ENCODE measurements at regions not wholly inside any gene's neighbourhood (a gene's known extent, or its start where the extent isn't known, plus 50 kb on each side); places are given as distances from the start of the nearest gene placed in this dataset.

- Histone ChIP-seq H4K20me1 (ENCODE audit: control insufficient read depth, insufficient read depth, insufficient read length) (no peaks in the 10 kb centered on the region), H4K8ac (replicated peaks; ENCODE audit: insufficient read length, low read depth, low read length) (no peak overlapping the region), H3K27me3 (ENCODE audit: insufficient read depth, low read length) (no peaks in the 10 kb centered on the region), H4K91ac (ENCODE audit: insufficient read length, low read depth, low read length) (no peak overlapping the region), H3K18ac (ENCODE audit: insufficient read length, low read depth, low read length) (no peak overlapping the region), H2BK15ac (ENCODE audit: low read depth, low read length) (no peak overlapping the region), H3T11ph (ENCODE audit: low read length) (no peak overlapping the region), H2AK5ac (ENCODE audit: insufficient read length, low read length) (no peak overlapping the region), H2BK5ac (ENCODE audit: insufficient read length, low read length) (no peak overlapping the region), H3K9me3 (ENCODE audit: control insufficient read depth, low read depth, low read length) (peaks cover 7% of the 10 kb centered on the region), H3K23me2 (ENCODE audit: insufficient read length, low read depth, low read length, poor library complexity, severe bottlenecking) (no peaks in the 10 kb centered on the region), H4K5ac (ENCODE audit: insufficient read length, low read depth, low read length) (no peak overlapping the region), H2AFZ (ENCODE audit: low read length) (no peak overlapping the region), H3K79me1 (ENCODE audit: insufficient read depth, low read depth, low read length, poor library complexity, severe bottlenecking) (no peaks in the 10 kb centered on the region), H3K4me2 (ENCODE audit: insufficient read depth, insufficient read length, low read length) (no peak overlapping the region), H3K27ac (ENCODE audit: insufficient read length, low read depth, low read length) (no peak overlapping the region), H3K23ac (ENCODE audit: insufficient read length, low read depth, low read length) (no peak overlapping the region), H3K4me1 (ENCODE audit: insufficient read depth, low read length) (no peaks in the 10 kb centered on the region), H2BK12ac (ENCODE audit: insufficient read length, low read depth, low read length) (no peak overlapping the region), H3K4ac (ENCODE audit: low read depth, low read length) (no peak overlapping the region), H3K9ac (ENCODE audit: extremely low read depth, insufficient read length, low read length) (no peak overlapping the region), H2BK120ac (ENCODE audit: low read depth, low read length, poor library complexity, severe bottlenecking) (no peak overlapping the region), H3K79me2 (ENCODE audit: insufficient read depth, low read length) (no peaks in the 10 kb centered on the region), H3K56ac (ENCODE audit: insufficient read length, low read depth, low read length) (no peak overlapping the region), H2BK20ac (ENCODE audit: low read depth, low read length, poor library complexity, severe bottlenecking) (no peak overlapping the region), H3K14ac (ENCODE audit: insufficient read depth, low read length) (no peak overlapping the region)
- TF ChIP-seq CTCF (conservative IDR thresholded peaks at IDR 0.05) = no peak
- H3K27ac Mint-ChIP-seq = no peak overlapping the region
- peaks cover 4% of the 10 kb centered on the region in 2 experiments for H3K4me1 Mint-ChIP-seq
- peaks cover 2% of the 10 kb centered on the region; the same call in 1 of the 2 replicates for H3K27me3 Mint-ChIP-seq (ENCODE audit: low read depth)
- peaks cover 10 to 30% (median 20%) of the 10 kb centered on the region in 3 experiments for H3K36me3 Mint-ChIP-seq (ENCODE audit: insufficient read depth in 1 of 3, low read depth in 3 of 3)
- no peak overlapping the region for H3K4me3 Mint-ChIP-seq
- peaks cover 38 to 39% of the 10 kb centered on the region in 2 experiments for H3K9me3 Mint-ChIP-seq
- no peak for DNase-seq
- WGBS (ENCODE audit: extremely low coverage, insufficient read length, low lambda C conversion rate) = no CpG with 5 or more reads among the region's 2 CpGs
These were observed 574.2 kb upstream of the CPEB2 start for GRCh38 chr4:14428125-14428524.

Data from H9 (cell line).